Left lung (tissue), 4 donors: ENCODE measurements at regions not wholly inside any gene's neighbourhood (a gene's known extent, or its start where the extent isn't known, plus 50 kb on each side); places are given as distances from the start of the nearest gene placed in this dataset.
"Not testable (repeated sequence)": the region's sequence is repeated elsewhere in the genome, so short reads cannot be mapped to it uniquely, and the experiment has no call there.

Source experiments
- ATAC-seq: fragments of 200-7000 bp; cut with Tn5 transposase; one replicate; pipeline ENCODE4 v1.9.1; 2020; ENCODE audit warnings: moderate library complexity
- DNase-seq, 4 donors: peaks; one replicate each; pipeline ENCODE4 v3.0.0-alpha.2; 2013 to 2020
- H3K27ac ChIP-seq, 2 donors: fragments of 200-600 bp; sonication (generic) in 1 of 2; one replicate each; pipeline versions ENCODE4 v1.5.0 to v1.8.0; 2020 to 2021
- H3K27me3 ChIP-seq, 2 donors: fragments of 200-600 bp; sonication (generic) in 1 of 2; one replicate each; pipeline versions ENCODE4 v1.5.0 to v1.8.0; 2020 to 2021
- H3K36me3 ChIP-seq, 2 donors: fragments of 200-600 bp; sonication (generic) in 1 of 2; one replicate each; pipeline versions ENCODE4 v1.5.0 to v1.8.0; 2020 to 2021
- H3K4me1 ChIP-seq, 2 donors: fragments of 200-600 bp; one replicate each; pipeline ENCODE4 v1.8.0; 2021
- H3K4me3 ChIP-seq, 2 donors: fragments of 200-600 bp; sonication (generic) in 1 of 2; one replicate each; pipeline versions ENCODE4 v1.5.0 to v1.8.0; 2020 to 2021; ENCODE audit warnings: mild to moderate bottlenecking in 1 of 2
- H3K9me3 ChIP-seq, 2 donors: fragments of 200-600 bp; sonication (generic) in 1 of 2; one replicate each; pipeline versions ENCODE4 v1.5.0 to v1.8.0; 2020 to 2021
- CTCF ChIP-seq, 2 donors: fragments of 200-600 bp; sonication (generic) in 1 of 2; IDR thresholded peaks; one replicate each; pipeline versions ENCODE4 v1.5.0 to v1.8.0; 2021; ENCODE audit warnings: antibody characterized with exemption in 2 of 2
- intact Hi-C, 2 donors: fragments of 100-400 bp; cut with DNase I; formaldehyde crosslinking; loops; one replicate each; pipeline versions ENCODE4 v1.11.2 to v1.14.2; 2022
- donor health status: DM: no; HTN: yes; CAD: no.
- donor health status: DM: no; HTN: no; CAD: no.

DNA sequence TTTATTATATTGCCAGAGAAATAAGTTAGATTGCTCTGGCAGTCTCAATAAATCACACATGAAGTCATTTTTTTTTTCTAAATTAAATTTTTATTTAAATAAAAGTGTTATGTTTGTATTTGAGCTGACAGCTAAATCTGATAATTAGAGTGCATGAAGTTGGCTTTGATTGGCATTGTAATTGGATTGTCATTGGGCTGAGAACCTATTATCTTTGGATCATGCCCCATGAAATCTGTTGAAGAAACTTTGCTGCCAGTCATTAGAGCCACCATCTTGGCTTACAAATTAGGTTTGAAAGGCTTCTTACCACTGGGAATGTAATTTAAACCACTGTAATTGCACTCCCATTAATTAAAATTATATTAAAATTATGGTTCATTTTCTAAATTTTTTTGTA, 507.9 kb upstream of the FANCL start:
- intact Hi-C loops, result no loop called here
- no peaks in the 10 kb centered on the region for H3K9me3 ChIP-seq
- no peaks in the 10 kb centered on the region for H3K4me1 ChIP-seq
- H3K36me3 ChIP-seq, result no peaks in the 10 kb centered on the region
- no peak overlapping the region for H3K4me3 ChIP-seq
- H3K27me3 ChIP-seq, result no peaks in the 10 kb centered on the region
- TF ChIP-seq CTCF (IDR thresholded peaks at IDR 0.05), result no peak
- no peak for ATAC-seq
- no peak overlapping the region for H3K27ac ChIP-seq
- no peak for DNase-seq

GRCh38 chr2:58745334-58745733, 504.2 kb upstream of the FANCL start:
- ATAC-seq, H3K4me1 ChIP-seq, intact Hi-C loops: not testable (repeated sequence)

DNA sequence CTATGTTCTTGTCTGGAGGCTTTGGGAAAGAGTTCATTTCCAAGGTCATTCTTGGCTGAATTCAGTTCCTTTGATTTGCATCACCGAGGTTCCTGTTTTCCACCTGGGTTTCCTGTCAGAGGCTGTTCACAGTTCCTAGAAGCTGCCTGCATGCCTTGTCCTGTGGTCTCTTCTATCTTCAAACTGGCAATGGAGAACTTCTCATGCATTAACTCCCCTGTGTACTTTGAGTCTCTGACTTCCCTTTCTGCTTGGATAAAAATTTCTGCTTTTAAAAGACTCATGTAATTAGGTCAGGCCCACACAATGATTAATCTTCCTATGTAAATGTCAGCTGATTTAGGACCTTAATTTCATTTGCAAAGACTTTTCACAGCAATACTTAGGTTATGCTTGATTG, 499.3 kb upstream of the FANCL start:
- DNase-seq (no peak), ATAC-seq (no peak)
- no peaks in the 10 kb centered on the region for H3K36me3 ChIP-seq
- no peaks in the 10 kb centered on the region for H3K27me3 ChIP-seq
- no peak overlapping the region for H3K4me3 ChIP-seq
- intact Hi-C loops, result no loop called here
- no peaks in the 10 kb centered on the region for H3K4me1 ChIP-seq
- H3K9me3 ChIP-seq, result no peaks in the 10 kb centered on the region
- no peak for TF ChIP-seq CTCF (IDR thresholded peaks at IDR 0.05)
- H3K27ac ChIP-seq, result no peak overlapping the region

More at GRCh38 chr2:58745334-58745733, 504.2 kb upstream of the FANCL start:
- not testable (repeated sequence) for H3K36me3 ChIP-seq, H3K27ac ChIP-seq, H3K4me3 ChIP-seq, DNase-seq, H3K27me3 ChIP-seq, H3K9me3 ChIP-seq

GRCh38 chr2:58739033-58739432, 497.9 kb upstream of the FANCL start:
- Histone ChIP-seq H3K36me3 (no peaks in the 10 kb centered on the region), H3K4me3 (no peak overlapping the region), H3K4me1 (no peaks in the 10 kb centered on the region), H3K27ac (no peak overlapping the region), H3K27me3 (no peaks in the 10 kb centered on the region), H3K9me3 (no peaks in the 10 kb centered on the region)
- no peak for TF ChIP-seq CTCF (IDR thresholded peaks at IDR 0.05)
- intact Hi-C loops, result no loop called here
- no peak for DNase-seq
- ATAC-seq, result no peak

- Histone ChIP-seq H3K27me3 (no peaks in the 10 kb centered on the region), H3K4me1 (no peaks in the 10 kb centered on the region), H3K36me3 (no peaks in the 10 kb centered on the region), H3K27ac (no peak overlapping the region), H3K9me3 (no peaks in the 10 kb centered on the region), H3K4me3 (no peak overlapping the region)
- DNase-seq (no peak), ATAC-seq (peak; percentile 51)
- intact Hi-C loops, result no loop called here
- no peak for TF ChIP-seq CTCF (IDR thresholded peaks at IDR 0.05)
Observed at GRCh38 chr2:58734365-58734764, 493.2 kb upstream of the FANCL start.

GRCh38 chr2:58732999-58733398, 491.9 kb upstream of the FANCL start:
- H3K36me3 ChIP-seq, result no peaks in the 10 kb centered on the region
- no peaks in the 10 kb centered on the region for H3K27me3 ChIP-seq
- no peaks in the 10 kb centered on the region for H3K9me3 ChIP-seq
- ATAC-seq (no peak), DNase-seq (no peak)
- H3K4me3 ChIP-seq, result no peak overlapping the region
- no peak for TF ChIP-seq CTCF (IDR thresholded peaks at IDR 0.05)
- intact Hi-C loops, result no loop called here
- no peaks in the 10 kb centered on the region for H3K4me1 ChIP-seq
- H3K27ac ChIP-seq, result no peak overlapping the region
